WTC11 (cell line): ENCODE measurements at regions not wholly inside any gene's neighbourhood (a gene's known extent, or its start where the extent isn't known, plus 50 kb on each side); places are given as distances from the start of the nearest gene placed in this dataset.

Source experiments
- ATAC-seq: fragments of 200-7000 bp; cut with Tn5 transposase; 2 replicates; pipeline ENCODE4 v1.10.0; 2021; ENCODE audit warnings: mild to moderate bottlenecking, moderate library complexity
- CTCF ChIA-PET: fragments of 300-600 bp; sonication (Branson Sonifier 250); formaldehyde crosslinking; loops from one replicate; lab custom pipeline; 2021; ENCODE audit warnings: antibody characterized with exemption; lab: Charles Lee
- POLR2A ChIA-PET: fragments of 350-600 bp; sonication (Branson Sonifier 250); formaldehyde crosslinking; loops from one replicate; lab custom pipeline; 2021; ENCODE audit warnings: antibody characterized with exemption; lab: Charles Lee
- DNase-seq: peaks from one replicate; pipeline ENCODE4 v3.0.0; 2021; ENCODE audit warnings: low spot score
- H3K27ac Mint-ChIP-seq: 2 replicates; pipeline ENCODE4 v1.8.0; 2021; ENCODE audit warnings: mixed read lengths
- H3K27me3 Mint-ChIP-seq: 2 replicates; pipeline ENCODE4 v1.8.0; 2021; ENCODE audit warnings: low read depth, mild to moderate bottlenecking, moderate library complexity, mixed read lengths
- H3K36me3 Mint-ChIP-seq: 2 replicates; pipeline ENCODE4 v1.8.0; 2021; ENCODE audit warnings: mixed read lengths
- H3K4me1 Mint-ChIP-seq: 2 replicates; pipeline ENCODE4 v1.8.0; 2022; ENCODE audit warnings: mixed read lengths
- H3K4me3 Mint-ChIP-seq: 2 replicates; pipeline ENCODE4 v1.8.0; 2021; ENCODE audit warnings: mild to moderate bottlenecking, moderate library complexity, mixed read lengths
- H3K9me3 Mint-ChIP-seq: 2 replicates; pipeline ENCODE4 v1.8.0; 2021; ENCODE audit warnings: mixed read lengths
- CBFB ChIP-seq: sonication (generic); formaldehyde crosslinking; IDR thresholded peaks from 2 replicates; pipeline ENCODE4 v1.8.1; 2022; ENCODE audit warnings: mild to moderate bottlenecking, low read depth, missing genetic modification reagents
- ESRRA ChIP-seq: sonication (generic); formaldehyde crosslinking; IDR thresholded peaks from 2 replicates; pipeline ENCODE4 v1.8.1; 2022; ENCODE audit warnings: mild to moderate bottlenecking, missing genetic modification reagents, borderline replicate concordance
- FOXP1 ChIP-seq: sonication (generic); formaldehyde crosslinking; IDR thresholded peaks from 2 replicates; pipeline ENCODE4 v1.8.0; 2022; ENCODE audit warnings: missing genetic modification reagents, mild to moderate bottlenecking, moderate library complexity, borderline replicate concordance
- JUN ChIP-seq: sonication (generic); formaldehyde crosslinking; IDR thresholded peaks from 2 replicates; pipeline ENCODE4 v1.8.0; 2023; ENCODE audit warnings: mild to moderate bottlenecking, missing genetic modification reagents
- MYBL2 ChIP-seq: sonication (generic); formaldehyde crosslinking; IDR thresholded peaks from 2 replicates; pipeline ENCODE4 v1.8.1; 2023; ENCODE audit warnings: mild to moderate bottlenecking, moderate library complexity, missing genetic modification reagents
- RORB ChIP-seq: fragments of 250-450 bp; sonication (Bioruptor Pico); IDR thresholded peaks from 2 replicates; pipeline ENCODE4 v1.9.0; 2021; ENCODE audit warnings: mild to moderate bottlenecking
- SOX15 ChIP-seq: fragments of 250-450 bp; sonication (Bioruptor Pico); IDR thresholded peaks from 2 replicates; pipeline ENCODE4 v1.9.0; 2021; ENCODE audit warnings: mild to moderate bottlenecking
- TEAD4 ChIP-seq: sonication (generic); formaldehyde crosslinking; IDR thresholded peaks from 2 replicates; pipeline ENCODE4 v1.8.0; 2022; ENCODE audit warnings: mild to moderate bottlenecking, missing genetic modification reagents
- ZNF121 ChIP-seq: sonication (generic); formaldehyde crosslinking; IDR thresholded peaks from 2 replicates; pipeline ENCODE4 v1.8.0; 2023; ENCODE audit warnings: missing genetic modification reagents
- ZNF219 ChIP-seq: sonication (generic); formaldehyde crosslinking; IDR thresholded peaks from 2 replicates; pipeline ENCODE4 v1.8.0; 2023; ENCODE audit warnings: missing genetic modification reagents, mild to moderate bottlenecking, borderline replicate concordance
- ZNF232 ChIP-seq: sonication (generic); formaldehyde crosslinking; IDR thresholded peaks from 2 replicates; pipeline ENCODE4 v1.8.0; 2022; ENCODE audit warnings: mild to moderate bottlenecking, missing genetic modification reagents
- ZNF263 ChIP-seq: sonication (generic); formaldehyde crosslinking; IDR thresholded peaks from 2 replicates; pipeline ENCODE4 v1.8.1; 2022; ENCODE audit warnings: low read depth, mild to moderate bottlenecking, moderate library complexity, missing genetic modification reagents
- ZNF317 ChIP-seq: sonication (generic); formaldehyde crosslinking; IDR thresholded peaks from 2 replicates; pipeline ENCODE4 v1.8.1; 2023; ENCODE audit warnings: low read depth, mild to moderate bottlenecking, moderate library complexity, missing genetic modification reagents, borderline replicate concordance
- ZNF416 ChIP-seq: fragments of 250-450 bp; sonication (Bioruptor Pico); IDR thresholded peaks from 2 replicates; pipeline ENCODE4 v1.9.0; 2021; ENCODE audit warnings: mild to moderate bottlenecking, inconsistent platforms
- TF ChIP-seq, protein P1 (sequence below): fragments of 200-600 bp; IDR thresholded peaks from 2 replicates; pipeline ENCODE4 v1.8.0; 2022; ENCODE audit warnings: antibody characterized with exemption
- TF ChIP-seq, protein P2 (sequence below): fragments of 250-450 bp; sonication (Bioruptor Pico); IDR thresholded peaks from 2 replicates; pipeline ENCODE4 v1.9.0; 2021; ENCODE audit warnings: mild to moderate bottlenecking
- TF ChIP-seq, protein P3 (sequence below): sonication (generic); formaldehyde crosslinking; IDR thresholded peaks from 2 replicates; pipeline ENCODE4 v1.8.0; 2023; ENCODE audit warnings: mild to moderate bottlenecking, missing genetic modification reagents
- TF ChIP-seq, protein P4 (sequence below): fragments of 250-450 bp; sonication (Bioruptor Pico); IDR thresholded peaks from 2 replicates; pipeline ENCODE4 v1.8.0; 2021; ENCODE audit warnings: mild to moderate bottlenecking

DNA sequence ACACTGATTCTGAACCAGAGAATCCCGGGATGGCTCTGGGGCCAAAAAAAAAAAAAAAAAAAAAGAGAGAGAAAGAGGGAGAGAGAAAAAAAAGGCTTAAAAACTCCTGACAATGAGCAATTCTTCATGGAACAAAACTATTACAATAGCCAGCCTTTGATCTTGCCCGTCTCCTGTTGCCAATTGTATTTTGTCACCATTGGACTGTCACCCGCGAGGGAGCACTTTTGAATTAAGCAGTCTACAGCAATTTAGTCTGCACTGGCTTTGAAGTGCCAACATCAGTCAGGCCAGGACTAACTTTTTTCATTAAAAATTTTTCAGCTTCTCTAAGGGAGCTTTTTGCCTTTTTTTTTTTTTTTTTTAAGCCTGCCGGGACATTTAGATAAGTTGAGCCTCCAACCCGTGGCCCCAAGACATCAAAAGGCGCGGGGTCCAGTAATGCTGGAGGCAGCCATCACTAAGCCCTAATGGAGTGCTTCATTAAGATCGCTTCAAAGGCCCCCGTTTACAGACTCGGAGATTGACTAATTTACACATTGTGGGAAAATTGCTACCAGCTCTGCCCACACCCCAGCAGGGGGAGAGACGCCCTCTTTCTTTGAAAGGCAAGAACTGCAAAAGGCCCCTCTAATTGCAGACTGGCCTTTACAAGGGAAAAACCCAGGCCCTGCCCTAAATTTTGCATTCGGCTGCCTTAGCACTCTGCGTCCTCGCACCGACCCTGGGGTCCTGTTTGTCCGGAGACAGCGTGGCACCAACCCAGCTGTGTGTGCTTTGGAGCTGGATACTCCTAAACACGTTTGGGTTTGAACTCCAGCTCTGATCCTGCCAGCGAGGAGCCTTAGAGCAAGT, 98.1 kb upstream of the MSX1 start:
- CTCF ChIA-PET, result interaction anchor here (0.6 to 3.7 kb wide), 25 partner anchors 8 to 1515 kb away, joined by 3 to 23 read pairs (median 4); no protein-coding TSS in a partner anchor
- POLR2A ChIA-PET, result no interaction called here
- no peak for TF ChIP-seq CBFB (CRISPR knock-in tag)
- TF ChIP-seq, protein P1, sequence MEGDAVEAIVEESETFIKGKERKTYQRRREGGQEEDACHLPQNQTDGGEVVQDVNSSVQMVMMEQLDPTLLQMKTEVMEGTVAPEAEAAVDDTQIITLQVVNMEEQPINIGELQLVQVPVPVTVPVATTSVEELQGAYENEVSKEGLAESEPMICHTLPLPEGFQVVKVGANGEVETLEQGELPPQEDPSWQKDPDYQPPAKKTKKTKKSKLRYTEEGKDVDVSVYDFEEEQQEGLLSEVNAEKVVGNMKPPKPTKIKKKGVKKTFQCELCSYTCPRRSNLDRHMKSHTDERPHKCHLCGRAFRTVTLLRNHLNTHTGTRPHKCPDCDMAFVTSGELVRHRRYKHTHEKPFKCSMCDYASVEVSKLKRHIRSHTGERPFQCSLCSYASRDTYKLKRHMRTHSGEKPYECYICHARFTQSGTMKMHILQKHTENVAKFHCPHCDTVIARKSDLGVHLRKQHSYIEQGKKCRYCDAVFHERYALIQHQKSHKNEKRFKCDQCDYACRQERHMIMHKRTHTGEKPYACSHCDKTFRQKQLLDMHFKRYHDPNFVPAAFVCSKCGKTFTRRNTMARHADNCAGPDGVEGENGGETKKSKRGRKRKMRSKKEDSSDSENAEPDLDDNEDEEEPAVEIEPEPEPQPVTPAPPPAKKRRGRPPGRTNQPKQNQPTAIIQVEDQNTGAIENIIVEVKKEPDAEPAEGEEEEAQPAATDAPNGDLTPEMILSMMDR, result peak; percentile 37; the same call in 1 of the 2 replicates
- Mint-ChIP-seq H3K27me3 (peaks cover 23% of the 10 kb centered on the region), H3K4me1 (peaks cover 59% of the 10 kb centered on the region), H3K4me3 (no peak overlapping the region), H3K36me3 (no peaks in the 10 kb centered on the region), H3K9me3 (no peaks in the 10 kb centered on the region), H3K27ac (no peak overlapping the region)
- ATAC-seq (peak; percentile 63), DNase-seq (peak; percentile 69)

DNA sequence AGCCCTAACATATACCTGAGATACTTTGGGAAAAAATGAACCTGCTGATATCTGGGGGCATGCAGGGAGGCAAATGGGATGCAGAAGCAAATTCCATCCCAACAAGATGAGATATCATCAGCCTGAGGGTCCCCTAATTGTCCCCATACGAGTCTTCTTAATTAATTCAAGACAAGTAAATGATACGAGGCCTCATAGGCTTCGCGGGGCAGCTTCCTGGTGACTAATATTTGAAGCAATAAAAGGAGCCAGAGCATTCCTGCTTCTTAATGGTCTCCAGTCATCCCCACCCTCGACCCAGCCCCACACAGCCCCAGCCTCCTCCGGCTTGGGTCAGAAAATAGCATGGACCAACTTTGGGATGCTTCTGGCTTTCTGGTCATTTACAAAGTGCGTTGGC, 99.6 kb upstream of the MSX1 start:
- Mint-ChIP-seq H3K36me3 (no peaks in the 10 kb centered on the region), H3K4me1 (peaks cover 54% of the 10 kb centered on the region), H3K27me3 (peaks cover 17% of the 10 kb centered on the region), H3K9me3 (no peaks in the 10 kb centered on the region), H3K4me3 (no peak overlapping the region), H3K27ac (no peak overlapping the region)
- DNase-seq (no peak), ATAC-seq (no peak)
- ChIA-PET POLR2A (no interaction called here), CTCF (interaction anchor here (3.0 kb wide), 1 partner anchor 91 kb away, joined by 23 read pairs; no protein-coding TSS in a partner anchor)
- no peak for TF ChIP-seq SOX15
- TF ChIP-seq FOXP1 (CRISPR knock-in tag), result no peak
- TF ChIP-seq ZNF416 (CRISPR knock-in tag), result no peak
- no peak for TF ChIP-seq MYBL2 (CRISPR knock-in tag)
- no peak for TF ChIP-seq TEAD4
- no peak for TF ChIP-seq ESRRA (CRISPR knock-in tag)
- TF ChIP-seq, protein P2, sequence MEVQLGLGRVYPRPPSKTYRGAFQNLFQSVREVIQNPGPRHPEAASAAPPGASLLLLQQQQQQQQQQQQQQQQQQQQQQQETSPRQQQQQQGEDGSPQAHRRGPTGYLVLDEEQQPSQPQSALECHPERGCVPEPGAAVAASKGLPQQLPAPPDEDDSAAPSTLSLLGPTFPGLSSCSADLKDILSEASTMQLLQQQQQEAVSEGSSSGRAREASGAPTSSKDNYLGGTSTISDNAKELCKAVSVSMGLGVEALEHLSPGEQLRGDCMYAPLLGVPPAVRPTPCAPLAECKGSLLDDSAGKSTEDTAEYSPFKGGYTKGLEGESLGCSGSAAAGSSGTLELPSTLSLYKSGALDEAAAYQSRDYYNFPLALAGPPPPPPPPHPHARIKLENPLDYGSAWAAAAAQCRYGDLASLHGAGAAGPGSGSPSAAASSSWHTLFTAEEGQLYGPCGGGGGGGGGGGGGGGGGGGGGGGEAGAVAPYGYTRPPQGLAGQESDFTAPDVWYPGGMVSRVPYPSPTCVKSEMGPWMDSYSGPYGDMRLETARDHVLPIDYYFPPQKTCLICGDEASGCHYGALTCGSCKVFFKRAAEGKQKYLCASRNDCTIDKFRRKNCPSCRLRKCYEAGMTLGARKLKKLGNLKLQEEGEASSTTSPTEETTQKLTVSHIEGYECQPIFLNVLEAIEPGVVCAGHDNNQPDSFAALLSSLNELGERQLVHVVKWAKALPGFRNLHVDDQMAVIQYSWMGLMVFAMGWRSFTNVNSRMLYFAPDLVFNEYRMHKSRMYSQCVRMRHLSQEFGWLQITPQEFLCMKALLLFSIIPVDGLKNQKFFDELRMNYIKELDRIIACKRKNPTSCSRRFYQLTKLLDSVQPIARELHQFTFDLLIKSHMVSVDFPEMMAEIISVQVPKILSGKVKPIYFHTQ (CRISPR knock-in tag), result no peak
- no peak for TF ChIP-seq ZNF263 (CRISPR knock-in tag)
- TF ChIP-seq JUN, result no peak
- no peak for TF ChIP-seq ZNF317 (CRISPR knock-in tag)
- no peak for TF ChIP-seq ZNF219 (CRISPR knock-in tag)
- TF ChIP-seq, protein P3, sequence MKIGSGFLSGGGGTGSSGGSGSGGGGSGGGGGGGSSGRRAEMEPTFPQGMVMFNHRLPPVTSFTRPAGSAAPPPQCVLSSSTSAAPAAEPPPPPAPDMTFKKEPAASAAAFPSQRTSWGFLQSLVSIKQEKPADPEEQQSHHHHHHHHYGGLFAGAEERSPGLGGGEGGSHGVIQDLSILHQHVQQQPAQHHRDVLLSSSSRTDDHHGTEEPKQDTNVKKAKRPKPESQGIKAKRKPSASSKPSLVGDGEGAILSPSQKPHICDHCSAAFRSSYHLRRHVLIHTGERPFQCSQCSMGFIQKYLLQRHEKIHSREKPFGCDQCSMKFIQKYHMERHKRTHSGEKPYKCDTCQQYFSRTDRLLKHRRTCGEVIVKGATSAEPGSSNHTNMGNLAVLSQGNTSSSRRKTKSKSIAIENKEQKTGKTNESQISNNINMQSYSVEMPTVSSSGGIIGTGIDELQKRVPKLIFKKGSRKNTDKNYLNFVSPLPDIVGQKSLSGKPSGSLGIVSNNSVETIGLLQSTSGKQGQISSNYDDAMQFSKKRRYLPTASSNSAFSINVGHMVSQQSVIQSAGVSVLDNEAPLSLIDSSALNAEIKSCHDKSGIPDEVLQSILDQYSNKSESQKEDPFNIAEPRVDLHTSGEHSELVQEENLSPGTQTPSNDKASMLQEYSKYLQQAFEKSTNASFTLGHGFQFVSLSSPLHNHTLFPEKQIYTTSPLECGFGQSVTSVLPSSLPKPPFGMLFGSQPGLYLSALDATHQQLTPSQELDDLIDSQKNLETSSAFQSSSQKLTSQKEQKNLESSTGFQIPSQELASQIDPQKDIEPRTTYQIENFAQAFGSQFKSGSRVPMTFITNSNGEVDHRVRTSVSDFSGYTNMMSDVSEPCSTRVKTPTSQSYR (CRISPR knock-in tag), result no peak
- TF ChIP-seq RORB, result no peak
- TF ChIP-seq ZNF232 (CRISPR knock-in tag), result no peak
- TF ChIP-seq, protein P4, sequence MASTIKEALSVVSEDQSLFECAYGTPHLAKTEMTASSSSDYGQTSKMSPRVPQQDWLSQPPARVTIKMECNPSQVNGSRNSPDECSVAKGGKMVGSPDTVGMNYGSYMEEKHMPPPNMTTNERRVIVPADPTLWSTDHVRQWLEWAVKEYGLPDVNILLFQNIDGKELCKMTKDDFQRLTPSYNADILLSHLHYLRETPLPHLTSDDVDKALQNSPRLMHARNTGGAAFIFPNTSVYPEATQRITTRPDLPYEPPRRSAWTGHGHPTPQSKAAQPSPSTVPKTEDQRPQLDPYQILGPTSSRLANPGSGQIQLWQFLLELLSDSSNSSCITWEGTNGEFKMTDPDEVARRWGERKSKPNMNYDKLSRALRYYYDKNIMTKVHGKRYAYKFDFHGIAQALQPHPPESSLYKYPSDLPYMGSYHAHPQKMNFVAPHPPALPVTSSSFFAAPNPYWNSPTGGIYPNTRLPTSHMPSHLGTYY (CRISPR knock-in tag), result no peak
- TF ChIP-seq ZNF121 (CRISPR knock-in tag), result no peak
